Iris pigment epithelial cell (primary cell): ENCODE measurements at regions not wholly inside any gene's neighbourhood (a gene's known extent, or its start where the extent isn't known, plus 50 kb on each side); places are given as distances from the start of the nearest gene placed in this dataset.
"Not testable (repeated sequence)": the region's sequence is repeated elsewhere in the genome, so short reads cannot be mapped to it uniquely, and the experiment has no call there.

Experiments
- DNase-seq: peaks from one replicate; pipeline ENCODE4 v3.0.0-alpha.2; 2011; ENCODE audit warnings: low read depth

- DNase-seq, result no peak
Measured at GRCh38 chr12:59517522-59517921, 78.3 kb upstream of the SLC16A7 start.

GRCh38 chr12:59500915-59501314, 94.9 kb upstream of the SLC16A7 start:
- no peak for DNase-seq

DNA sequence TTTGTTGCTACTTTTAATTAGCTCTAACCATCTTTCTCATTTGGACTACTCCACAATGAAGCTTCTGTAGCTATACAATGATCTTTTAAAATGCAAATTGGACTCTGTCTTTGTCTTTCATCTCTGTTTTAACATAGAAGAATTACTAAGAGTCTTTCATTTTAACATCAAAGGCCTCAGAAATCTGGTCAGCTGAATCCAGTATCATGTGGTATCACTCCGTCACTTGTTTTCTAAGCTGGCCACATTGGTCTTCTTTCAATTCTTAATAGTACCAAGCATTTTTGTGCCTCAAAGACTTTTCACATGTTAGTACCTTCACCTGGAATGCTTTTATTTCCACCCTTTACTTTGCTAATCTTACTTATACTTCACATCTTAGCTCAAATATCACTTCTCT, 95.5 kb upstream of the SLC16A7 start:
- DNase-seq, result no peak

DNA sequence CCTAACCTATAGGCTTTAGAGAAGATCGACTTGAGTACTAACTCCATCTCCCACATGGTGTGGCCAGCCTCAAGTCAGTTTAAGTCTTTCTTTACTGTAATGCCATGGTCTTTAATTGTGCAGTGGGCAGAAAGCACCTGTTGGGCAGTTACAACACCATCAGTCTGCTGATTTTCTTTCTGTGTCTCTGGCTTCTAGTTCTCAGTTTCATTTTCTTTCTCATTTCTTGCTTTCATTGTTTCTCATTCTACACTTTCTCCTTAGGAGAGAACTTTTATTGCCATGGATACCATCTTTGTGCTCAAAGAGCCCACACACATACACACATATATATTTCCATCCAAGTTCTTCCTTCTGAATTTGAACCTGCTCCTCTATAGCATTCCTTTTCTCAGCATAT, 96.1 kb upstream of the SLC16A7 start:
- DNase-seq, result no peak

GRCh38 chr12:59494617-59495016, 101.2 kb upstream of the SLC16A7 start:
- no peak for DNase-seq

DNA sequence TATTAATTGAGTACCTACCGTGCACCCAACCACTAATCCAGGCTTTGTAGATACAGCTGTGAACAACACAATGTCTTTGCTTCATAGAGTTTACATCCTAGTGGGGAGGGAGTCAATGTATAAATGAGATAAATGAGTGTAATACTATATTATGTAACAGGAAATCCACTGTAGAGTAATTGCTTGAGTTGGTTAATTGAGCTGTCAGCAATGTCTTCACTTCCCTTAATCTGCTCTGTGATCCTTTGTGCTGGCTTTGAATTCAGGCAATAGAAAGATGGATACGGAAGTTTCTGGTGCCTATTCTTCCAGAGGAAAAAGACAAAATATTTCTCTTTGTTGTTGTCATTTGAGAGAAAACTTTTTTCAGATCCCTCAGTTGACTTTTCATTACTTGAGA, 104.0 kb upstream of the SLC16A7 start:
- no peak for DNase-seq

DNA sequence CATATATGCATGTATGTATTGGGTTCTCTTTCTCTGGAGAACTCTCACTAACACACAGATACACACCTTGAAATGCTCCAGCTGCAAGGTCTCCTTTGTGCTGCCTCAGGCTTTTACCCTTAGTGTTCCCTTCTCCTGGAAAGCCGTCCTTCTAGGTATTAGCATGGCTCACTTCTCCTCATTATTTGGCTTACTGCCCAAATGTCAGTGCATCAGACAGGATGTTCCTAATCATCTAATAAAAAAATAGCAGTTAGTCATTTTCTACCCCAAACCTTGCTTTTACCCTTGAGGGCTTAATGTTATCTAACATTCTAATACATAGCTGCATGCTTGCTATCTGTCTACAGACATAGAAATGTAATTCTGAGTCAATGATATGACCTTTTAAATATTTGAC, 109.0 kb upstream of the SLC16A7 start:
- peak; percentile 14 for DNase-seq

DNA sequence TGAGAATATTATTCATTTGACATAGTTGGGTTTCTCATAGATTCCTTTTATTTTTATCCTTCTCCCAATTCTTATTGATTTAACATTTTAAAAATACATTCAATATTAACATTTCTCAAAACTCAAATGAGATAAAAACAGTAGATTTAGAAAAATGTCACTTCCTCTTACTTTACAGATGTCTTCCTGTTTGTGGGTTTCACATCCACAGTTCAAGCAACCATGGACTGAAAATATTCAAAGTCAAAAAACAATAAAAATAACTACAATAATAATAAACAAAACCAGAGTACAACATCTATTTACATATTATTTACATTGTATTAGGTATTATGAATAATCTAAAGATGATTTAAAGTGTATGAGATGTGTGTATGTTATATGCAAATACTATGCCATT, 111.3 kb upstream of the SLC16A7 start:
- no peak for DNase-seq

DNA sequence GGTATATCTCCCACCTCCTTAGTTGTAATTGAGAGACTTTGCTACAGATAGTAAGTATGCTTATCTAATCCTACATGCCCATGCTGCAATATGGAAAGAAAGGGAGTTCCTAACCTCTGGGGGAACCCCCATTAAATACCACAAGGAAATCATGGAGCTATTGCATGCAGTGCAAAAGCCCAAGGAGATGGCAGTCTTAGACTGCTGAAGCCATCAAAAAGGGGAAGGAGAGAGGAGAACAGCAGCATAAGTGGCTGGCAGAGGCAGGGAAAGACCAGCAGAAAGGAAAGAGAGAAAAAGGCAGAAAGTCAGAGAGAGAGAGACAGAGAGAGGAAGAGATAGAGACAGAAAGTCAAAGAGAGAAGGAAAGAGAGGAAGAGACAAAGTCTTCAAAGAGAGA, 121.6 kb upstream of the SLC16A7 start:
- DNase-seq, result not testable (repeated sequence)

DNA sequence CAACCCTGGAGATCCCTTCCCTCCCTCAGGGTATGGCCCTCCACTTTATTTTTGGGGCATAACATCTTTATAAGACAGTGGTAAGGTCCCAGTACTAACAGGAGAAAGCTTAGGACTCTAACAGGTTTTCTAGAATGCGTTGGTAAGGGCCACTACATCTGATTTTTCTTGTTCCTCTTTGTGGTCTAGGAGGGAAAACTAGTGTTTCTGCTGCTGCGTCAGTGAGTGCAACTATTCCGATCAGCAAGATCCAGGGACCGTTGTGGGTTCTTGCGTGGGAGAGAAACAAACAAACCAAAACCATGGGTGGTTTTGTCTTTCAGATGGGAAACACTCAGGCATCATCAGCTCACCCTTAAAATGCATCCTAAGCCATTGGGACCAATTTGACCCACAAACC, 123.6 kb upstream of the SLC16A7 start:
- no peak for DNase-seq

GRCh38 chr12:59459966-59460660, 135.7 kb upstream of the SLC16A7 start:
- peak; percentile 75 for DNase-seq

DNA sequence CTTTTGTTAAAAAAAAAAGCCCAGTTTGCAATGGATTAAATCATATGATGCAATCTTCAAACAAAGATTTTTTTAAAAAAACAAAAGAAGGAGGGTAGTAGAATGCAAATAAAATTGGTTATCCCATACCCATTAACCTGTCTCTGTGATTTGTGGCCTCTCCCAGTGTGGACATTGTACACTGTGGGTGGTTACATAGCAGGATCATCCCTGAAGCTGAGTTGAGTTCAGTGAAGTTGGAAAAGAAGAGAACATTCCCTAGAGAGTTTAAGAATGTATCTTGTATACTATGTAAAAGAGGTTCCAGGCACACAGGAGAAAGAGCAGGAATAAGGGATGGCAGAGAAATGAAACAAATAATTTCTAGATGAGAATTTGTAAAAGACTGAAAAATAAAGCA, 142.4 kb upstream of the SLC16A7 start:
- DNase-seq, result no peak

GRCh38 chr12:59452746-59453145, 143.1 kb upstream of the SLC16A7 start:
- DNase-seq, result no peak

- peak; percentile 82 for DNase-seq
Measured at GRCh38 chr12:59452259-59452658, 143.6 kb upstream of the SLC16A7 start.

GRCh38 chr12:59446116-59446515, 149.7 kb upstream of the SLC16A7 start:
- no peak for DNase-seq

DNA sequence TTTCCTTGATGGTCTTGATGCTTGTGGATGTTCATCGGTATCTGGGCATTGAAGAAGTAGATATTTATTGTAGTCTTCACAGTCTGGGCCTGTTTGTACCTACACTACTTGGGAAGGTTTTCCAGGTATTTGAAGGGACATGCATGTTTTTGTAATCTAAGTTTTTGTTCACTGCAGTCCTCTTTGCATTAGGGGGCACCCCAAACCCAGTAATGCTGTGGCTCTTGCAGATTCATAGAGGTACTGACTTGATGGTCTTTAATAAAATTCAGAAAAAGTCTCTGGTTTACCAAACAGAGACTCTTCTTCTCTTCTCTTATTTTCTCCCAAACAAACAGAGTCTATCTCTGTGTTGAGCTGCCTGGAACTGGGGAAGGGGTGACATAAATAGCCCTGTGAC, 150.9 kb upstream of the SLC16A7 start:
- peak; percentile 47 for DNase-seq

DNA sequence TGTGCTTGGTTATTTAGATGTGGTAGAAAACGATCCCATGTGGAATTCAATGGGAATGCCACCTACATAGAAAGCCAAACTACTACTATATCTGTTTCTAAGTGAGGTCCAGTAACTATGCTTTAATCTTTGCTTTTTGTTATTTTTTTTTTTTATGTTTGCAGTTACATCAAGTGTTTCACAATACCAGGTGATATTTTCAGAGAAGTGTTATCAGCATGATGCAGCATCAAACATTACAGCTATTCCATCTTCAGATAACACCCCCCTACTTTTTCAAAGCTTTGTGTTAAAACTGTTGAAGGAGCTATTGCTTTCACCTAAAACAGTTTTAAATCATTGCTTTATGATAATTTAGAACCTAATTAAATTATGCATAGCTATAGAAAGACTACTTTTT, 163.8 kb upstream of the SLC16A7 start:
- peak; percentile 5 for DNase-seq

- DNase-seq, result peak; percentile 9
Measured at GRCh38 chr12:59431266-59431665, 164.6 kb upstream of the SLC16A7 start.

GRCh38 chr12:59429766-59430165, 166.1 kb upstream of the SLC16A7 start:
- DNase-seq, result peak; percentile 42

DNA sequence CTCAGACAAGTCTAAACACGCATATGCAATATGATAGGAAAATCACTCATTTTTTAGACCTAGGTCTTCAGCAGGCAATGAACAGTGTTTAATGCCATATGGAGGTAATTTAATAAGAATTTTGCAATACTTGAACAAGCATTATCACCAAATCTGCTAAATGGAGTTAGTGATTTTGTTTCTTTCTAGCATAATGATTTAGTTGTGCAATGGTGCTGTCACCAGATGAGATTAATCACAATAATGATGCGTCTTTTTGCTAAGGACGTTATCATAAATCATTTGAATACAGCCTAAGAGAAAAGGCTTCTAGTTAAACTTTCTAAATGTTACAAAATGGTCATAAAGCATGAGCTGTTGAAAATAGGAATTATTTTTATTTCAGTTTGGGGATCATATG, 170.0 kb upstream of the SLC16A7 start:
- DNase-seq, result no peak

GRCh38 chr12:59424666-59425065, 171.2 kb upstream of the SLC16A7 start:
- DNase-seq, result not testable (repeated sequence)

- DNase-seq, result no peak
Measured at GRCh38 chr12:59414051-59414450, 181.8 kb upstream of the SLC16A7 start.

- DNase-seq, result peak; percentile 35
Measured at GRCh38 chr12:59408431-59408830, 187.4 kb upstream of the SLC16A7 start.

- no peak for DNase-seq
Measured at GRCh38 chr12:59407799-59408198, 188.0 kb upstream of the SLC16A7 start.

- DNase-seq, result no peak
Measured at GRCh38 chr12:59405992-59406391, 189.8 kb upstream of the SLC16A7 start.
